Neuronal stem cell (in vitro differentiated cells): ENCODE measurements at regions not wholly inside any gene's neighbourhood (a gene's known extent, or its start where the extent isn't known, plus 50 kb on each side); places are given as distances from the start of the nearest gene placed in this dataset.

Experiments used
- DNase-seq: peaks from one replicate; pipeline ENCODE4 v3.0.0-alpha.2; 2013; ENCODE audit warnings: low spot score
- H2AFZ ChIP-seq: one replicate; pipeline ENCODE4 v1.6.1; 2013; ENCODE audit warnings: mild to moderate bottlenecking, low read length, inconsistent platforms
- H2AK5ac ChIP-seq: 2 replicates; pipeline ENCODE4 v1.6.1; 2013; ENCODE audit warnings: low read depth, mild to moderate bottlenecking, inconsistent platforms, low read length, moderate library complexity, mixed read lengths
- H2BK120ac ChIP-seq: 2 replicates; pipeline ENCODE4 v1.6.1; 2013; ENCODE audit warnings: low read depth, mild to moderate bottlenecking, inconsistent platforms, low read length, moderate library complexity, mixed read lengths
- H2BK12ac ChIP-seq: one replicate; pipeline ENCODE4 v1.6.1; 2013; ENCODE audit warnings: low read length, inconsistent platforms
- H2BK15ac ChIP-seq: 2 replicates; pipeline ENCODE4 v1.6.1; 2013; ENCODE audit warnings: mild to moderate bottlenecking, low read length, inconsistent platforms, mixed read lengths
- H2BK5ac ChIP-seq: one replicate; pipeline ENCODE4 v1.6.1; 2013; ENCODE audit warnings: inconsistent platforms, mild to moderate bottlenecking, low read length, moderate library complexity
- H3K14ac ChIP-seq: one replicate; pipeline ENCODE4 v1.6.1; 2013; ENCODE audit warnings: low read length, inconsistent platforms
- H3K18ac ChIP-seq: 2 replicates; pipeline ENCODE4 v1.6.1; 2013; ENCODE audit warnings: low read length, inconsistent platforms
- H3K23ac ChIP-seq: 2 replicates; pipeline ENCODE4 v1.6.1; 2013; ENCODE audit warnings: low read depth, mild to moderate bottlenecking, mixed read lengths, low read length, inconsistent platforms; ENCODE audit not compliant: poor library complexity
- H3K27ac ChIP-seq: replicated peaks from 3 replicates; pipeline ENCODE4 v1.5.1; 2013; ENCODE audit warnings: low read length, inconsistent platforms
- H3K27me3 ChIP-seq, 3 experiments: 2 replicates each; pipeline ENCODE4 v1.6.1; 2013; ENCODE audit warnings: low read length in 3 of 3, mild to moderate bottlenecking in 2 of 3, inconsistent platforms in 1 of 3, low read depth in 1 of 3, mixed read lengths in 1 of 3, moderate library complexity in 1 of 3; ENCODE audit not compliant: control insufficient read depth in 3 of 3, insufficient read depth in 3 of 3
- H3K36me3 ChIP-seq, 2 donors: replicated peaks in 1 of 2; 2 replicates each; pipeline ENCODE4 v1.6.1; 2013; ENCODE audit warnings: low read length in 2 of 2; ENCODE audit not compliant: control insufficient read depth in 2 of 2, insufficient read depth in 2 of 2
- H3K4ac ChIP-seq: 2 replicates; pipeline ENCODE4 v1.6.1; 2013; ENCODE audit warnings: inconsistent platforms, mild to moderate bottlenecking, low read length, moderate library complexity
- H3K4me1 ChIP-seq, 2 donors: 1 replicate in 1 of 2; 2 replicates in 1 of 2; pipeline ENCODE4 v1.6.1; 2013; ENCODE audit warnings: low read length in 2 of 2, low read depth in 1 of 2; ENCODE audit not compliant: control insufficient read depth in 2 of 2, insufficient read depth in 1 of 2
- H3K4me2 ChIP-seq: one replicate; pipeline ENCODE4 v1.6.1; 2013; ENCODE audit warnings: mild to moderate bottlenecking, low read length, inconsistent platforms; ENCODE audit not compliant: insufficient read depth, poor library complexity, severe bottlenecking
- H3K4me3 ChIP-seq, 2 donors: 2 replicates each; pipeline ENCODE4 v1.5.1; 2013; ENCODE audit warnings: low read length in 2 of 2, mild to moderate bottlenecking in 2 of 2, inconsistent platforms in 1 of 2, moderate library complexity in 1 of 2
- H3K79me1 ChIP-seq: one replicate; pipeline ENCODE4 v1.6.1; 2013; ENCODE audit warnings: low read depth, mild to moderate bottlenecking, inconsistent platforms, low read length, moderate library complexity
- H3K9ac ChIP-seq: one replicate; pipeline ENCODE4 v1.6.1; 2013; ENCODE audit warnings: mild to moderate bottlenecking, low read depth, low read length, inconsistent platforms; ENCODE audit not compliant: poor library complexity
- H3K9me3 ChIP-seq, 2 donors: replicated peaks in 1 of 2; 2 replicates each; pipeline versions ENCODE3 to v1.6.1; 2013; ENCODE audit warnings: low read length in 2 of 2, mild to moderate bottlenecking in 2 of 2, inconsistent platforms in 1 of 2, low read depth in 1 of 2, mixed read lengths in 1 of 2, moderate library complexity in 1 of 2; ENCODE audit not compliant: control insufficient read depth in 2 of 2, insufficient read depth in 1 of 2
- H4K8ac ChIP-seq: one replicate; pipeline ENCODE4 v1.6.1; 2013; ENCODE audit warnings: low read depth, mild to moderate bottlenecking, inconsistent platforms, low read length, moderate library complexity
- H4K91ac ChIP-seq: one replicate; pipeline ENCODE4 v1.6.1; 2013; ENCODE audit warnings: low read length, low read depth, mild to moderate bottlenecking, inconsistent platforms; ENCODE audit not compliant: poor library complexity
- WGBS, 2 donors: extraction: QIAGEN DNeasy Blood & Tissue Kit; methylation state at CpG; one replicate each; pipeline ENCODE4 v1.1.7; 2013; ENCODE audit warnings: missing lambda C conversion rate in 2 of 2, mixed read lengths in 1 of 2; ENCODE audit not compliant: insufficient read length in 2 of 2, insufficient replicate concordance in 1 of 2; ENCODE audit errors: extremely low coverage in 2 of 2; 5-methylcytosine and 5-hydroxymethylcytosine counted together

DNA sequence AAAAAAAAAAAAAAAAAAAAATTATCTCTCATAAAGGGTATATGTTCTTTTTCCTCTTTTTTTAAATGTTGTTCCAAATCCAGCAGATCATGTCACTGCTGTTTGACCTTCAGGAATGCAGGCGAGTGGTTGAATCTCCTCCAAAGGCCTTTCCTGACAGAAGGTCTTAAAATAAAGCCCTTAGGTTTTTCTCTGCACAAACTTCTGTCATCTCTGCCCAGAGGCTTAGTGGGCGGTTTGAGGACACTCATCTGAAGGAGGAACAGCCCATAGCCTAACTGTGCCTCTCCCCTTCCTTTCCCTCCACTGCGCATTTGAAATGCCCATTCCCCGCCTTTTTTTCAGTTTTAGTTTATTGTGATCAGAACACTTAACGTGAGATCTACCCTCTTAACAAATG lies 270.2 kb downstream of the TMEM114 start:
- Histone ChIP-seq H3K18ac (no peak overlapping the region), H3K27ac (no peak overlapping the region), H3K36me3 (no peaks in the 10 kb centered on the region), H3K14ac (no peak overlapping the region), H3K79me1 (no peaks in the 10 kb centered on the region), H4K91ac (no peak overlapping the region), H2BK12ac (no peak overlapping the region), H2BK120ac (no peak overlapping the region), H3K27me3 (no peaks in the 10 kb centered on the region), H3K9ac (no peak overlapping the region), H2AFZ (no peak overlapping the region), H3K4me1 (peaks cover 0 to 2% of the 10 kb centered on the region in 2 donors), H3K9me3 (no peaks in the 10 kb centered on the region), H2BK15ac (no peak overlapping the region), H3K4ac (no peak overlapping the region), H2AK5ac (no peak overlapping the region), H2BK5ac (no peak overlapping the region), H3K4me3 (no peak overlapping the region), H3K23ac (no peak overlapping the region), H3K4me2 (no peak overlapping the region), H4K8ac (no peak overlapping the region)
- no peak for DNase-seq
- WGBS, 2 donors: no CpG with 5 or more reads among the region's 5 CpGs

GRCh38 chr16:8310816-8311215 lies 279.5 kb downstream of the TMEM114 start:
- Histone ChIP-seq H3K14ac (no peak overlapping the region), H3K4me2 (no peak overlapping the region), H3K18ac (no peak overlapping the region), H4K8ac (no peak overlapping the region), H3K4me1 (peaks cover 0 to 4% of the 10 kb centered on the region in 2 donors), H3K4ac (no peak overlapping the region), H2BK15ac (no peak overlapping the region), H2BK120ac (no peak overlapping the region), H3K4me3 (no peak overlapping the region), H2BK5ac (no peak overlapping the region), H3K23ac (no peak overlapping the region), H4K91ac (no peak overlapping the region), H3K9ac (no peak overlapping the region), H2AK5ac (no peak overlapping the region), H3K27ac (no peak overlapping the region), H3K79me1 (no peaks in the 10 kb centered on the region), H3K36me3 (no peaks in the 10 kb centered on the region), H3K27me3 (no peaks in the 10 kb centered on the region), H3K9me3 (no peaks in the 10 kb centered on the region), H2AFZ (no peak overlapping the region), H2BK12ac (no peak overlapping the region)
- no CpG with 5 or more reads among the region's 6 CpGs for WGBS, 2 donors
- DNase-seq: no peak

GRCh38 chr16:8310323-8310722 lies 280.0 kb downstream of the TMEM114 start:
- Histone ChIP-seq H3K9ac (no peak overlapping the region), H3K4me1 (peaks cover 0 to 4% of the 10 kb centered on the region in 2 donors), H3K23ac (no peak overlapping the region), H2AFZ (no peak overlapping the region), H2BK120ac (no peak overlapping the region), H2BK5ac (no peak overlapping the region), H2BK12ac (no peak overlapping the region), H3K27ac (no peak overlapping the region), H3K4me3 (no peak overlapping the region), H2BK15ac (no peak overlapping the region), H4K8ac (no peak overlapping the region), H3K9me3 (no peaks in the 10 kb centered on the region), H3K4me2 (no peak overlapping the region), H3K27me3 (no peaks in the 10 kb centered on the region), H2AK5ac (no peak overlapping the region), H3K14ac (no peak overlapping the region), H3K4ac (no peak overlapping the region), H4K91ac (no peak overlapping the region), H3K18ac (no peak overlapping the region), H3K79me1 (no peaks in the 10 kb centered on the region), H3K36me3 (no peaks in the 10 kb centered on the region)
- no peak for DNase-seq
- WGBS, 2 donors: no CpG with 5 or more reads among the region's 6 CpGs

DNA sequence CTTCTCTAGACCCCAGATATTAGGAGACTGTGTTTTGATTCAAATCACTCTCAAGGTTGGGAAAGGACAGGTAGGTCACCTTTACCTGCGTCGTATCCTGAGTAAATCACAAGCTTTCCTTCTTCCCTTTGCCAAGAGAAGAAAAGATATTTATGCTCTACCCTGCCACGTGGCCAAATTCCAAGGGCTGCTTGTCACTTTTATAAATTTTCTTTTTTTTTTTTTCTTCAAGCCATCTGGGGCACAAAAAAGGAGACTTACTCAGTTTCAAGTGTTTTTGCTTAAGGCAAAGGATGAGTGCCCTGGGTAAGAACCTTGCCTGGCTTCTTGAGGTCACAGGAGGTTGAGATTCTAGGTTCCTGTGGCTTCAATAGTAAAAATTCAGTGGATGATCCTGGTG lies 285.1 kb downstream of the TMEM114 start:
- H2BK15ac ChIP-seq: no peak overlapping the region
- H3K36me3 ChIP-seq: peaks cover 0 to 1% of the 10 kb centered on the region in 2 donors
- H3K18ac ChIP-seq: no peak overlapping the region
- H2BK12ac ChIP-seq: no peak overlapping the region
- H4K91ac ChIP-seq: no peak overlapping the region
- no peak overlapping the region for H2BK120ac ChIP-seq
- H3K9me3 ChIP-seq: no peaks in the 10 kb centered on the region
- no peak for DNase-seq
- no peak overlapping the region for H3K27ac ChIP-seq
- no peak overlapping the region for H2AK5ac ChIP-seq
- peaks cover 0 to 6% of the 10 kb centered on the region in 2 donors for H3K4me1 ChIP-seq
- H3K9ac ChIP-seq: no peak overlapping the region
- H3K14ac ChIP-seq: no peak overlapping the region
- H2BK5ac ChIP-seq: no peak overlapping the region
- no peak overlapping the region for H3K4me3 ChIP-seq
- no peak overlapping the region for H3K23ac ChIP-seq
- WGBS, 2 donors: no CpG with 5 or more reads among the region's 3 CpGs
- no peak overlapping the region for H3K4ac ChIP-seq
- H3K79me1 ChIP-seq: no peaks in the 10 kb centered on the region
- no peak overlapping the region for H3K4me2 ChIP-seq
- H4K8ac ChIP-seq: no peak overlapping the region
- no peaks in the 10 kb centered on the region for H3K27me3 ChIP-seq
- no peak overlapping the region for H2AFZ ChIP-seq
